OCI-LY1 (cell line): ENCODE measurements at regions not wholly inside any gene's neighbourhood (a gene's known extent, or its start where the extent isn't known, plus 50 kb on each side); places are given as distances from the start of the nearest gene placed in this dataset.

Experiments
- H2AFZ ChIP-seq: fragments of 200-600 bp; sonication (generic), shearing (Covaris generic); 2 replicates; pipeline ENCODE4 v1.6.0; 2014; ENCODE audit warnings: antibody characterized with exemption, mild to moderate bottlenecking, low read length
- H3F3A ChIP-seq: fragments of 200-600 bp; sonication (generic), shearing (Covaris generic); 2 replicates; pipeline ENCODE4 v1.6.0; 2014; ENCODE audit warnings: mild to moderate bottlenecking, antibody characterized with exemption, low read length, moderate library complexity; ENCODE audit not compliant: insufficient read depth
- H3K27ac ChIP-seq: fragments of 200-600 bp; sonication (generic); 2 replicates; pipeline ENCODE4 v1.5.1; 2014; ENCODE audit warnings: low read length, mixed run types, mild to moderate bottlenecking, low read depth; ENCODE audit not compliant: poor library complexity, severe bottlenecking
- H3K27me3 ChIP-seq: fragments of 200-600 bp; sonication (generic); 2 replicates; pipeline ENCODE4 v1.6.0; 2014; ENCODE audit warnings: antibody characterized with exemption, mild to moderate bottlenecking, low read length, moderate library complexity; ENCODE audit not compliant: insufficient read depth
- H3K36me3 ChIP-seq: fragments of 200-600 bp; sonication (generic); 2 replicates; pipeline ENCODE4 v1.6.1; 2014; ENCODE audit warnings: mild to moderate bottlenecking, antibody characterized with exemption, low read length, moderate library complexity, mixed read lengths; ENCODE audit not compliant: insufficient read depth
- H3K4me1 ChIP-seq: fragments of 200-600 bp; sonication (generic); 2 replicates; pipeline ENCODE4 v1.5.1; 2014; ENCODE audit warnings: mild to moderate bottlenecking, low read length, moderate library complexity; ENCODE audit not compliant: insufficient read depth, severe bottlenecking
- H3K4me2 ChIP-seq: fragments of 200-600 bp; sonication (generic), shearing (Covaris generic); 2 replicates; pipeline ENCODE4 v1.6.1; 2014; ENCODE audit warnings: low read length
- H3K4me3 ChIP-seq: fragments of 200-600 bp; sonication (generic); 2 replicates; pipeline ENCODE4 v1.5.1; 2014; ENCODE audit warnings: low read length, low read depth, mild to moderate bottlenecking, mixed read lengths; ENCODE audit not compliant: poor library complexity, severe bottlenecking
- H3K79me2 ChIP-seq: fragments of 200-600 bp; shearing (Covaris generic); 2 replicates; pipeline ENCODE4 v1.6.1; 2016; ENCODE audit warnings: mixed run types, low read length, mixed read lengths; ENCODE audit not compliant: insufficient read depth
- H3K9ac ChIP-seq: fragments of 200-600 bp; sonication (generic), shearing (Covaris generic); 2 replicates; pipeline ENCODE4 v1.6.1; 2014; ENCODE audit warnings: mild to moderate bottlenecking, low read length, mixed read lengths
- H3K9me2 ChIP-seq: fragments of 200-600 bp; sonication (generic), shearing (Covaris generic); 2 replicates; pipeline ENCODE4 v1.6.1; 2014; ENCODE audit warnings: low read depth, mild to moderate bottlenecking, low read length, mixed read lengths
- H3K9me3 ChIP-seq: fragments of 200-600 bp; shearing (Covaris generic); 2 replicates; pipeline ENCODE4 v1.6.1; 2014; ENCODE audit warnings: low read length, mixed read lengths
- H4K20me1 ChIP-seq: fragments of 200-600 bp; sonication (generic), shearing (Covaris generic); 2 replicates; pipeline ENCODE4 v1.6.0; 2016; ENCODE audit warnings: mild to moderate bottlenecking, low read length; ENCODE audit not compliant: insufficient read depth
- EZH2 ChIP-seq: fragments of 200-600 bp; sonication (generic), shearing (Covaris generic); IDR thresholded peaks from 2 replicates; pipeline ENCODE4 v1.8.0; 2017; ENCODE audit warnings: borderline replicate concordance, mixed run types, mild to moderate bottlenecking, antibody characterized with exemption, low read length, moderate library complexity, mixed read lengths
- TF ChIP-seq, protein P1 (sequence below): fragments of 200-600 bp; sonication (generic), shearing (Covaris generic); IDR thresholded peaks from 2 replicates; pipeline ENCODE4 v1.5.1; 2017; ENCODE audit warnings: mild to moderate bottlenecking, antibody characterized with exemption, low read length, moderate library complexity, mixed read lengths

DNA sequence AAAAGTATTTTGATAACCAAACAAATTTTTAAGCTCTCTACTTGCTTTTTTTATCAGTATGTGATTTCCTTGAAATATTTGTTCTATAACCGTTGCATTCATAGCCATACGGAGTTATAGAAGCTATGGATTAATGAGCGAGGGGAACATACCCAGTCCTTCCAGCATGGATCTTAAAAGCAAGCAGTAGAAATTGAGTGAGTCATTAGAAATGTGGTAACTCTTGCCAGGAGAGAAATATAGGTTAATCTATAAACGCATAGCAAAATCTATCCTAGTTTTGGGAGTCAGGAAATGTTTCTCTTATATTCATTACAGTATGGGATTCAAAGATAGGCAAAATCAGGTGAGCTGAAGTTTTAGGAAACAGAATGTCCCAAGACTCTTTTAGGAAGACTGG is 507.4 kb downstream of the DACH1 start:
- Histone ChIP-seq H3K9me2 (no peaks in the 10 kb centered on the region), H3F3A (no peaks in the 10 kb centered on the region), H2AFZ (no peak overlapping the region), H3K4me3 (no peak overlapping the region), H3K4me2 (no peak overlapping the region), H3K27ac (no peak overlapping the region), H3K9me3 (no peaks in the 10 kb centered on the region), H3K4me1 (no peaks in the 10 kb centered on the region), H3K27me3 (no peaks in the 10 kb centered on the region), H3K79me2 (no peaks in the 10 kb centered on the region), H4K20me1 (no peaks in the 10 kb centered on the region), H3K36me3 (no peaks in the 10 kb centered on the region), H3K9ac (no peak overlapping the region)
- TF ChIP-seq, protein P1, sequence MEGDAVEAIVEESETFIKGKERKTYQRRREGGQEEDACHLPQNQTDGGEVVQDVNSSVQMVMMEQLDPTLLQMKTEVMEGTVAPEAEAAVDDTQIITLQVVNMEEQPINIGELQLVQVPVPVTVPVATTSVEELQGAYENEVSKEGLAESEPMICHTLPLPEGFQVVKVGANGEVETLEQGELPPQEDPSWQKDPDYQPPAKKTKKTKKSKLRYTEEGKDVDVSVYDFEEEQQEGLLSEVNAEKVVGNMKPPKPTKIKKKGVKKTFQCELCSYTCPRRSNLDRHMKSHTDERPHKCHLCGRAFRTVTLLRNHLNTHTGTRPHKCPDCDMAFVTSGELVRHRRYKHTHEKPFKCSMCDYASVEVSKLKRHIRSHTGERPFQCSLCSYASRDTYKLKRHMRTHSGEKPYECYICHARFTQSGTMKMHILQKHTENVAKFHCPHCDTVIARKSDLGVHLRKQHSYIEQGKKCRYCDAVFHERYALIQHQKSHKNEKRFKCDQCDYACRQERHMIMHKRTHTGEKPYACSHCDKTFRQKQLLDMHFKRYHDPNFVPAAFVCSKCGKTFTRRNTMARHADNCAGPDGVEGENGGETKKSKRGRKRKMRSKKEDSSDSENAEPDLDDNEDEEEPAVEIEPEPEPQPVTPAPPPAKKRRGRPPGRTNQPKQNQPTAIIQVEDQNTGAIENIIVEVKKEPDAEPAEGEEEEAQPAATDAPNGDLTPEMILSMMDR, result no peak
- TF ChIP-seq EZH2, result no peak

DNA sequence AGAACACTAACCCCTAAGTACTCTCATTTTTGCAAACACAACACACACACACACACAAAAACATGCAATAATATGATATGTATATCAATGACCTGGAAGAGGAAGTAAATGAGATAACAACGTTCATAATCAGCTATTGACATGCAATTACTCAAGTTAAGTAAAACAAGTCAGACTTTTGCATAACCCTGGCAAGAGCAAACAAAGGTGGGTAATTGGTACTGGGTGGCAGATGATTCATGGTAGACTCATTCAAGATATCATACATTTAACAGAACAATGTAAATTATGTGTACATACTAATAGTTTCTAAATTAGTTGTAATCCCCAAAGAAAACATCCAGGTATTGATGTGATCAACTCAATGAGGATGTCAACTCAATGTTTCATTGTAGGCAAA is 508.8 kb downstream of the DACH1 start:
- no peak for TF ChIP-seq EZH2
- TF ChIP-seq, protein P1, result no peak
- Histone ChIP-seq H3K9me3 (no peaks in the 10 kb centered on the region), H3F3A (no peaks in the 10 kb centered on the region), H3K4me1 (no peaks in the 10 kb centered on the region), H3K9me2 (no peaks in the 10 kb centered on the region), H3K4me3 (no peak overlapping the region), H3K27me3 (no peaks in the 10 kb centered on the region), H3K9ac (no peak overlapping the region), H3K4me2 (no peak overlapping the region), H3K79me2 (no peaks in the 10 kb centered on the region), H3K27ac (no peak overlapping the region), H4K20me1 (no peaks in the 10 kb centered on the region), H2AFZ (no peak overlapping the region), H3K36me3 (no peaks in the 10 kb centered on the region)

DNA sequence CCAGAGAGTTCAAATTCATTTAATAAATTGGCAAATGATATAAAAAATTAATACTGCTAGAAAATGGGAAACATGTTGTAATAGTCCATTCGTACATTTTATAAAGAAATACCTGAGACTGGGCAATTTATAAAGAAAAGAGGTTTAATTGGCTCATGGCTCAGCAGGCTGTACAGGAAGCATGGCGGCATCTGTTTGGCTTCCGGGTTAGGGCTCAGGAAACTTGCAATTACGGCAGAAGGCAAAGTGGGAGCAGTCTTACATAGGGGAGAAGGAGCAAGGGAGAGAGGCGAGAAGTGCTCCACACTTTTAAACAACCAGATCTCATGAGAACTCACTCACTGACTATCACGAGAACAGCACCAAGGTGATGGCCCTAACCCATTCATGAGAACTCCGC is 512.0 kb downstream of the DACH1 start:
- no peaks in the 10 kb centered on the region for H3K9me3 ChIP-seq
- H3K79me2 ChIP-seq, result no peaks in the 10 kb centered on the region
- H3K4me2 ChIP-seq, result no peak overlapping the region
- H3K9ac ChIP-seq, result no peak overlapping the region
- H3K27ac ChIP-seq, result no peak overlapping the region
- H3K27me3 ChIP-seq, result no peaks in the 10 kb centered on the region
- H3K9me2 ChIP-seq, result no peaks in the 10 kb centered on the region
- no peak overlapping the region for H2AFZ ChIP-seq
- no peak overlapping the region for H3K4me3 ChIP-seq
- H3K4me1 ChIP-seq, result no peaks in the 10 kb centered on the region
- no peaks in the 10 kb centered on the region for H3K36me3 ChIP-seq
- no peaks in the 10 kb centered on the region for H3F3A ChIP-seq
- no peaks in the 10 kb centered on the region for H4K20me1 ChIP-seq
- no peak for TF ChIP-seq EZH2
- TF ChIP-seq, protein P1, result no peak
